ENCODE measurements at regions not wholly inside any gene's neighbourhood (a gene's known extent, or its start where the extent isn't known, plus 50 kb on each side); places are given as distances from the start of the nearest gene placed in this dataset.

GRCh38 chr13:109485136-109485794 is 301.1 kb downstream of the IRS2 start:
- no peak for DNase-seq
- Histone ChIP-seq H3K9me3 (no peaks in the 10 kb centered on the region), H3K4me3 (no peak overlapping the region), H3K36me3 (no peaks in the 10 kb centered on the region), H3K4me1 (peaks cover 0 to 9% (median 0%) of the 10 kb centered on the region in 4 donors), H3K27ac (no peak overlapping the region), H3K27me3 (no peaks in the 10 kb centered on the region)
- no peak for TF ChIP-seq CTCF (IDR thresholded peaks at IDR 0.05)
- intact Hi-C loops (cut with DNase I; ENCODE audit: low total_unique reads): no loop called here

GRCh38 chr13:109483284-109483683 is 303.1 kb downstream of the IRS2 start:
- Histone ChIP-seq H3K27me3 (no peaks in the 10 kb centered on the region), H3K4me3 (no peak overlapping the region), H3K36me3 (no peaks in the 10 kb centered on the region), H3K27ac (no peak overlapping the region), H3K4me1 (peaks cover 0 to 16% (median 0%) of the 10 kb centered on the region in 4 donors), H3K9me3 (no peaks in the 10 kb centered on the region)
- no peak for DNase-seq
- intact Hi-C loops (cut with DNase I; ENCODE audit: low total_unique reads): no loop called here
- no peak for TF ChIP-seq CTCF (IDR thresholded peaks at IDR 0.05)

GRCh38 chr13:109481040-109481439 is 305.3 kb downstream of the IRS2 start:
- DNase-seq: no peak
- Histone ChIP-seq H3K36me3 (no peaks in the 10 kb centered on the region), H3K9me3 (no peaks in the 10 kb centered on the region), H3K27me3 (no peaks in the 10 kb centered on the region), H3K4me1 (peaks cover 0 to 16% (median 0%) of the 10 kb centered on the region in 4 donors), H3K27ac (peak overlapping the region in 1 of 2 donors; percentile 54), H3K4me3 (no peak overlapping the region)
- TF ChIP-seq CTCF (IDR thresholded peaks at IDR 0.05): no peak
- intact Hi-C loops (cut with DNase I; ENCODE audit: low total_unique reads): no loop called here

- peak overlapping the region in 1 of 2 donors; percentile 54 for H3K27ac ChIP-seq
- no peaks in the 10 kb centered on the region for H3K9me3 ChIP-seq
- H3K4me1 ChIP-seq: peaks cover 0 to 16% (median 0%) of the 10 kb centered on the region in 4 donors
- peak in 1 of 2 donors; percentile 38 for DNase-seq
- no peaks in the 10 kb centered on the region for H3K27me3 ChIP-seq
- intact Hi-C loops (cut with DNase I; ENCODE audit: low total_unique reads): no loop called here
- no peaks in the 10 kb centered on the region for H3K36me3 ChIP-seq
- no peak overlapping the region for H3K4me3 ChIP-seq
- TF ChIP-seq CTCF (IDR thresholded peaks at IDR 0.05): no peak
Measured at GRCh38 chr13:109480011-109480955, 306.1 kb downstream of the IRS2 start.

- Histone ChIP-seq H3K27me3 (no peaks in the 10 kb centered on the region), H3K27ac (no peak overlapping the region), H3K9me3 (no peaks in the 10 kb centered on the region), H3K4me3 (no peak overlapping the region), H3K36me3 (no peaks in the 10 kb centered on the region), H3K4me1 (peaks cover 0 to 16% (median 0%) of the 10 kb centered on the region in 4 donors)
- no peak for DNase-seq
- intact Hi-C loops (cut with DNase I; ENCODE audit: low total_unique reads): no loop called here
- TF ChIP-seq CTCF (IDR thresholded peaks at IDR 0.05): no peak
Measured at GRCh38 chr13:109479534-109479933, 306.8 kb downstream of the IRS2 start.
